IMR-90 (cell line): ENCODE measurements at regions not wholly inside any gene's neighbourhood (a gene's known extent, or its start where the extent isn't known, plus 50 kb on each side); places are given as distances from the start of the nearest gene placed in this dataset.

ENCODE experiments used
- BHLHE40 ChIP-seq: fragments of 150-350 bp; IDR thresholded peaks from 2 replicates; pipeline ENCODE4 v1.6.1; 2016; ENCODE audit warnings: mild to moderate bottlenecking, low read depth, low read length
- CHD1 ChIP-seq: IDR thresholded peaks from 2 replicates; pipeline ENCODE4 v1.6.1; 2012; ENCODE audit warnings: low read depth, low read length, improper control_type of control experiment
- FOS ChIP-seq: fragments of 150-350 bp; IDR thresholded peaks from 2 replicates; pipeline ENCODE4 v1.6.1; 2016; ENCODE audit warnings: low read depth, low read length
- MAFK ChIP-seq: IDR thresholded peaks from 2 replicates; pipeline ENCODE4 v1.6.1; 2012; ENCODE audit warnings: low read depth, low read length, improper control_type of control experiment
- MXI1 ChIP-seq: IDR thresholded peaks from 2 replicates; pipeline ENCODE4 v1.6.1; 2012; ENCODE audit warnings: low read depth, mild to moderate bottlenecking, low read length, moderate library complexity, borderline replicate concordance
- POLR2A ChIP-seq: IDR thresholded peaks from 2 replicates; pipeline ENCODE4 v1.6.1; 2012; ENCODE audit warnings: mild to moderate bottlenecking, low read depth, low read length
- RAD21 ChIP-seq: IDR thresholded peaks from 2 replicates; pipeline ENCODE4 v1.6.1; 2012; ENCODE audit warnings: low read length, improper control_type of control experiment
- TF ChIP-seq, protein P1 (sequence below): conservative IDR thresholded peaks from 2 replicates; pipeline ENCODE4 v1.5.1; 2012; ENCODE audit warnings: mild to moderate bottlenecking, low read depth, low read length, improper control_type of control experiment

DNA sequence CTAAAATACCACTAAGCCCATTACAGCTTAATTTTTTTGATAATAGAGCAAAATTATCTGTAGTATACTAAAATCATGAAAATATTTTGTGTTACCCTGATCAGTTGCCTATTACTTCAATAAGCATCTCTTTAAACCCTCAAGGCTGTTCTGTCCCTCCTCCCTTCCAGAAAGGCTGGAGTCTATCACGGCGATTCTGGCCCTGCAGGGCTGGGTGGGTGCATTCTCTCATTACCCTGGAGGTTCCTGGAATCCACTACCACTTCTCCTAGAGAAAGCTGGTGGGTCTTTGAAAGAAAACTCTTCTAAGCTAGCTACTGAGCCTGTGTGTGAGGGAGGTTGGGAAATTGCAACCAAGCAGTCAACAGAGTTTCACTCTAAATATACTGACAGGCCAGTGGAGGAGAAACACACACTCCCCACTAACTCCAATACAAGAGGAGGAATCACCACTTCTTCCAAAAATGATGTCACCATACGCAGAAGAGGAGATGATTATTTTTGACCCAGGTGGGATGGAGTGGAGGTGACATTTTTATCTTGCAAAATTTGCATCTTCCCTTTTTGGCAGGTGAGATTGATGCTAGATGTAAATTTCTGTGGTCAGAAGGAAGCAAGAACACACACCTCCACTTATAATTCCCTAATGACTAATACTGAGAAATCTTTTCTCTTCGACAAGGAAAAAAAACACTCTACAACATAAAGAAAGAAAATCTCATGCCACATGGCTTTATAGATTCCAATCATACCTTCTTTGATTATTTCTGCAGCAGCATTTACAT lies 182.3 kb upstream of the PHACTR1 start:
- TF ChIP-seq, protein P1, sequence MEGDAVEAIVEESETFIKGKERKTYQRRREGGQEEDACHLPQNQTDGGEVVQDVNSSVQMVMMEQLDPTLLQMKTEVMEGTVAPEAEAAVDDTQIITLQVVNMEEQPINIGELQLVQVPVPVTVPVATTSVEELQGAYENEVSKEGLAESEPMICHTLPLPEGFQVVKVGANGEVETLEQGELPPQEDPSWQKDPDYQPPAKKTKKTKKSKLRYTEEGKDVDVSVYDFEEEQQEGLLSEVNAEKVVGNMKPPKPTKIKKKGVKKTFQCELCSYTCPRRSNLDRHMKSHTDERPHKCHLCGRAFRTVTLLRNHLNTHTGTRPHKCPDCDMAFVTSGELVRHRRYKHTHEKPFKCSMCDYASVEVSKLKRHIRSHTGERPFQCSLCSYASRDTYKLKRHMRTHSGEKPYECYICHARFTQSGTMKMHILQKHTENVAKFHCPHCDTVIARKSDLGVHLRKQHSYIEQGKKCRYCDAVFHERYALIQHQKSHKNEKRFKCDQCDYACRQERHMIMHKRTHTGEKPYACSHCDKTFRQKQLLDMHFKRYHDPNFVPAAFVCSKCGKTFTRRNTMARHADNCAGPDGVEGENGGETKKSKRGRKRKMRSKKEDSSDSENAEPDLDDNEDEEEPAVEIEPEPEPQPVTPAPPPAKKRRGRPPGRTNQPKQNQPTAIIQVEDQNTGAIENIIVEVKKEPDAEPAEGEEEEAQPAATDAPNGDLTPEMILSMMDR: no peak
- no peak for TF ChIP-seq MXI1
- no peak for TF ChIP-seq POLR2A
- TF ChIP-seq MAFK: no peak
- no peak for TF ChIP-seq RAD21
- TF ChIP-seq CHD1: no peak
- no peak for TF ChIP-seq FOS
- no peak for TF ChIP-seq BHLHE40
